Astrocyte of the cerebellum (primary cell): ENCODE measurements at regions not wholly inside any gene's neighbourhood (a gene's known extent, or its start where the extent isn't known, plus 50 kb on each side); places are given as distances from the start of the nearest gene placed in this dataset.

Experiments
- DNase-seq: peaks from one replicate; pipeline ENCODE4 v3.0.0-alpha.2; 2011; ENCODE audit warnings: low read depth
- H3K4me3 ChIP-seq: 2 replicates; pipeline ENCODE4 v1.5.1; 2011; ENCODE audit warnings: mild to moderate bottlenecking, low read depth, low read length, moderate library complexity
- CTCF ChIP-seq: IDR thresholded peaks from 2 replicates; pipeline ENCODE4 v1.5.1; 2012; ENCODE audit warnings: low read length, low read depth, moderate library complexity, mild to moderate bottlenecking; ENCODE audit errors: missing control alignments
- in situ Hi-C: cut with HindIII; loops from 2 replicates; pipeline ENCODE4 v1.10.0; 2017; ENCODE audit warnings: low sequenced_read_pairs

- DNase-seq, result no peak
- TF ChIP-seq CTCF, result no peak
- H3K4me3 ChIP-seq, result no peak overlapping the region
- in situ Hi-C loops, result no loop called here
Measured at GRCh38 chr13:76222511-76222910, 586.4 kb downstream of the LMO7 start.

- in situ Hi-C loops, result no loop called here
- no peak for DNase-seq
- no peak overlapping the region for H3K4me3 ChIP-seq
- TF ChIP-seq CTCF, result no peak
Measured at GRCh38 chr13:76216729-76217128, 580.6 kb downstream of the LMO7 start.

- no peak for DNase-seq
- TF ChIP-seq CTCF, result no peak
- in situ Hi-C loops, result no loop called here
- H3K4me3 ChIP-seq, result no peak overlapping the region
Measured at GRCh38 chr13:76214001-76214400, 577.9 kb downstream of the LMO7 start.

- no peak overlapping the region for H3K4me3 ChIP-seq
- in situ Hi-C loops, result no loop called here
- no peak for TF ChIP-seq CTCF
- DNase-seq, result no peak
Measured at GRCh38 chr13:76213423-76213904, 577.3 kb downstream of the LMO7 start.

GRCh38 chr13:76210262-76210661 lies 574.1 kb downstream of the LMO7 start:
- in situ Hi-C loops, result no loop called here
- H3K4me3 ChIP-seq, result no peak overlapping the region
- no peak for TF ChIP-seq CTCF
- DNase-seq, result no peak

GRCh38 chr13:76198568-76199163 lies 562.5 kb downstream of the LMO7 start:
- no peak overlapping the region for H3K4me3 ChIP-seq
- in situ Hi-C loops, result no loop called here
- DNase-seq, result no peak
- TF ChIP-seq CTCF, result no peak
